PC-3 (cell line): ENCODE measurements at regions not wholly inside any gene's neighbourhood (a gene's known extent, or its start where the extent isn't known, plus 50 kb on each side); places are given as distances from the start of the nearest gene placed in this dataset.

Source experiments
- ATAC-seq: fragments of 200-7000 bp; cut with Tn5 transposase; 2 replicates; pipeline ENCODE4 v1.9.1; 2020; ENCODE audit warnings: mild to moderate bottlenecking, moderate library complexity
- BruUV-seq: library from RNA; stranded (reverse); fragments of 400-500 nt; replicated peaks from 2 replicates; lab custom pipeline; 2021; lab: Mats Ljungman, UMichigan
- CTCF ChIA-PET: fragments of 300-600 bp; sonication (Branson Sonifier 250); formaldehyde crosslinking; loops from one replicate; lab custom pipeline; 2022; ENCODE audit warnings: antibody characterized with exemption; lab: Charles Lee
- POLR2A ChIA-PET: fragments of 300-600 bp; sonication (Branson Sonifier 250); formaldehyde crosslinking; loops from one replicate; lab custom pipeline; 2022; ENCODE audit warnings: antibody characterized with exemption; ENCODE audit not compliant: unreplicated experiment; lab: Charles Lee
- DNase-seq: peaks from one replicate; pipeline ENCODE4 v3.0.0-alpha.2; 2015
- H2AFZ ChIP-seq: fragments of 300-600 bp; sonication (generic); 2 replicates; pipeline ENCODE4 v1.6.0; 2016; ENCODE audit warnings: antibody characterized with exemption, low read length
- H3F3A ChIP-seq: fragments of 300-600 bp; sonication (generic); one replicate; pipeline ENCODE4 v1.6.0; 2017; ENCODE audit warnings: antibody characterized with exemption, low read length, control low read depth, mild to moderate bottlenecking; ENCODE audit not compliant: unreplicated experiment
- H3K27ac ChIP-seq: fragments of 300-600 bp; sonication (generic); 2 replicates; pipeline ENCODE4 v1.5.1; 2016; ENCODE audit warnings: mild to moderate bottlenecking, low read length
- H3K27me3 ChIP-seq: fragments of 300-600 bp; sonication (generic); 2 replicates; pipeline ENCODE4 v1.6.1; 2016; ENCODE audit warnings: low read length, mixed read lengths
- H3K36me3 ChIP-seq: fragments of 300-600 bp; sonication (generic); 2 replicates; pipeline ENCODE4 v1.6.1; 2016; ENCODE audit warnings: low read depth, mixed run types, low read length, mixed read lengths
- H3K4me1 ChIP-seq: fragments of 300-600 bp; sonication (generic); 2 replicates; pipeline ENCODE4 v1.5.1; 2016; ENCODE audit warnings: low read length; ENCODE audit not compliant: insufficient read depth
- H3K4me2 ChIP-seq: fragments of 300-600 bp; sonication (generic); 2 replicates; pipeline ENCODE4 v1.6.0; 2016; ENCODE audit warnings: low read length
- H3K4me3 ChIP-seq: fragments of 300-600 bp; sonication (generic); 2 replicates; pipeline ENCODE4 v1.5.1; 2016; ENCODE audit warnings: mild to moderate bottlenecking, low read length, mixed read lengths
- H3K79me2 ChIP-seq: fragments of 300-600 bp; sonication (generic); 2 replicates; pipeline ENCODE4 v1.6.1; 2017; ENCODE audit warnings: low read length, mixed read lengths
- H3K9ac ChIP-seq: fragments of 300-600 bp; sonication (generic); 2 replicates; pipeline ENCODE4 v1.6.0; 2016; ENCODE audit warnings: mild to moderate bottlenecking, low read length
- H3K9me2 ChIP-seq: fragments of 300-600 bp; sonication (generic); replicated peaks from 2 replicates; pipeline ENCODE4 v1.6.1; 2016; ENCODE audit warnings: mixed run types, low read length, mixed read lengths
- H3K9me3 ChIP-seq: fragments of 300-600 bp; sonication (generic); 2 replicates; pipeline ENCODE4 v1.6.1; 2016; ENCODE audit warnings: low read length, mixed read lengths
- H4K20me1 ChIP-seq: fragments of 300-600 bp; sonication (generic); 2 replicates; pipeline ENCODE4 v1.6.1; 2016; ENCODE audit warnings: low read length, mixed read lengths
- EZH2 ChIP-seq: fragments of 300-600 bp; sonication (generic); IDR thresholded peaks from one replicate; pipeline ENCODE4 v1.6.1; 2017; ENCODE audit warnings: antibody characterized with exemption, mild to moderate bottlenecking, low read length; ENCODE audit not compliant: unreplicated experiment
- EZH2phosphoT487 ChIP-seq: fragments of 300-600 bp; sonication (generic); IDR thresholded peaks from 2 replicates; pipeline ENCODE4 v1.6.1; 2018; ENCODE audit warnings: mild to moderate bottlenecking, antibody characterized with exemption, low read length, borderline replicate concordance
- intact Hi-C: fragments of 100-400 bp; cut with micrococcal nuclease; formaldehyde crosslinking; loops from 2 replicates; pipeline ENCODE4 v1.9.0; 2023
- TF ChIP-seq, protein P1 (sequence below): fragments of 300-600 bp; sonication (generic); conservative IDR thresholded peaks from 2 replicates; pipeline ENCODE4 v1.5.1; 2017; ENCODE audit warnings: antibody characterized with exemption, low read depth, mild to moderate bottlenecking, low read length

DNA sequence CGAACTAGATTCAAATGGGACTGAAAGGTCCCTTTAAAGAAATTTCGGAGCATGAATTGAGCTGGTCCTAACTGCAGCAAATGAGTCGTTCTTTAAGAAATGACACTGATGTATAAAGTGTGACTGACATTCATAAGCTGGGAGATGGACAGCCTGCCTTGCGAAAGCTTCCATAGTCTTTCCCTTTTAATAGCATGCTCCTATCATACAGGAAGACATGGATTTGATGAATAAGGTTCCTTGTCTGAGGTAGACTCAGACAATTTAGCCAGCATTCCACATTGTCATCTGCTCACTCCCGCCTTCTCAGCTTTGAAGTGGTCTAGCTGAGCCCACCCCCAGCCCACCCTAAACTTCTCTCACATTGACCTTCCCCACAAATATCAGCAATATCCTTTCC lies 264.9 kb downstream of the TSN start:
- no peak for TF ChIP-seq EZH2phosphoT487
- no peak for TF ChIP-seq EZH2
- TF ChIP-seq, protein P1, sequence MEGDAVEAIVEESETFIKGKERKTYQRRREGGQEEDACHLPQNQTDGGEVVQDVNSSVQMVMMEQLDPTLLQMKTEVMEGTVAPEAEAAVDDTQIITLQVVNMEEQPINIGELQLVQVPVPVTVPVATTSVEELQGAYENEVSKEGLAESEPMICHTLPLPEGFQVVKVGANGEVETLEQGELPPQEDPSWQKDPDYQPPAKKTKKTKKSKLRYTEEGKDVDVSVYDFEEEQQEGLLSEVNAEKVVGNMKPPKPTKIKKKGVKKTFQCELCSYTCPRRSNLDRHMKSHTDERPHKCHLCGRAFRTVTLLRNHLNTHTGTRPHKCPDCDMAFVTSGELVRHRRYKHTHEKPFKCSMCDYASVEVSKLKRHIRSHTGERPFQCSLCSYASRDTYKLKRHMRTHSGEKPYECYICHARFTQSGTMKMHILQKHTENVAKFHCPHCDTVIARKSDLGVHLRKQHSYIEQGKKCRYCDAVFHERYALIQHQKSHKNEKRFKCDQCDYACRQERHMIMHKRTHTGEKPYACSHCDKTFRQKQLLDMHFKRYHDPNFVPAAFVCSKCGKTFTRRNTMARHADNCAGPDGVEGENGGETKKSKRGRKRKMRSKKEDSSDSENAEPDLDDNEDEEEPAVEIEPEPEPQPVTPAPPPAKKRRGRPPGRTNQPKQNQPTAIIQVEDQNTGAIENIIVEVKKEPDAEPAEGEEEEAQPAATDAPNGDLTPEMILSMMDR: no peak
- Histone ChIP-seq H3K36me3 (no peaks in the 10 kb centered on the region), H3K9ac (no peak overlapping the region), H3K27ac (no peak overlapping the region), H3K79me2 (no peaks in the 10 kb centered on the region), H3K9me2 (no peaks in the 10 kb centered on the region), H4K20me1 (no peaks in the 10 kb centered on the region), H3K9me3 (no peaks in the 10 kb centered on the region), H3K4me2 (no peak overlapping the region), H2AFZ (no peak overlapping the region), H3K4me3 (no peak overlapping the region), H3K27me3 (peaks cover 55% of the 10 kb centered on the region), H3F3A (no peaks in the 10 kb centered on the region), H3K4me1 (no peaks in the 10 kb centered on the region)
- intact Hi-C loops: no loop called here
- ChIA-PET POLR2A (no interaction called here), CTCF (no interaction called here)
- ATAC-seq (no peak), DNase-seq (no peak)
- no TSS peak for BruUV-seq

DNA sequence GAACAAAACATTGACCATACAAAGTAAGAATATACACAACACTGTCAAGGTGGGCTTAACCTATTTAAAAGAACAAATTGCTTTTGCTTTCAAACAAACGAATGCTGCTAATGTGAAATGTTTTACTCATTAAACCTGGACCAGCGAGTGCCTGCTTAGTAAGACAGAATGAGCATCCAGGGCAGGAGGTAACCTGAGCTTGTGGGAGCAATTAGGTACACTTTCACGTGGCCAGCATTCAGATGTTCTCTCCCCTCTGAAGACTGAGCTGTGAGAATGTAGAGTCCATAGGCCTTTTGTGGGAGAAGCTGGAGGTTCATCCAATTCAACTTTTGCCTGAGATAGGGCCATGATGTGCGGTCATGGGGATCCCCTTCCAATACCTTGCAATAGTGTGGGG lies 266.5 kb downstream of the TSN start:
- no peaks in the 10 kb centered on the region for H3F3A ChIP-seq
- ATAC-seq (no peak), DNase-seq (no peak)
- no peak overlapping the region for H3K9ac ChIP-seq
- BruUV-seq: no TSS peak
- no peaks in the 10 kb centered on the region for H3K36me3 ChIP-seq
- ChIA-PET CTCF (no interaction called here), POLR2A (no interaction called here)
- TF ChIP-seq, protein P1: no peak
- no peak for TF ChIP-seq EZH2phosphoT487
- TF ChIP-seq EZH2: no peak
- H3K79me2 ChIP-seq: no peaks in the 10 kb centered on the region
- H3K9me2 ChIP-seq: no peaks in the 10 kb centered on the region
- intact Hi-C loops: no loop called here
- no peak overlapping the region for H3K4me2 ChIP-seq
- no peaks in the 10 kb centered on the region for H4K20me1 ChIP-seq
- H3K9me3 ChIP-seq: no peaks in the 10 kb centered on the region
- no peaks in the 10 kb centered on the region for H3K4me1 ChIP-seq
- H3K27me3 ChIP-seq: peaks cover 65% of the 10 kb centered on the region
- H3K4me3 ChIP-seq: no peak overlapping the region
- no peak overlapping the region for H2AFZ ChIP-seq
- H3K27ac ChIP-seq: no peak overlapping the region

DNA sequence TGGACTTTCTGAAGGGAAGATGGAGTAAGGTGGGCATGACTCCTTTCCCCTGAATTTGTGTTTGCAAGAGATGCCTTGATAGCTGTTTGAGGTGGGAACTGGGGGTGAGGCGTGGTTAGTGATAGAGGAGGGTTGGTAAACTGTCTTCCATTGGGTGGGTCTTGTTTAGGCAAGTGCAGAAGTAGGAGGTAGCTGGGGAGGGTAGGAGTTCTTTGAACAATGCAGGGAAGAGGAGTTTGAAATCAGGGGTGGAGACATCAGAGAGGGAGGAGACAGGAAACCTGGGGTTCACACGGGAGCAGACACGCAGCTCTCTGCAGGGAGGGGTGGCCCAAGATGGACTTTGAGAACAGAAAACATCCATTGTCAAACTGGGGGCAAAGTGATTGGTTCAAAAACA lies 267.1 kb downstream of the TSN start:
- H3K27me3 ChIP-seq: peaks cover 71% of the 10 kb centered on the region
- H3K4me2 ChIP-seq: no peak overlapping the region
- no peaks in the 10 kb centered on the region for H3K9me3 ChIP-seq
- DNase-seq: no peak
- no peaks in the 10 kb centered on the region for H3F3A ChIP-seq
- BruUV-seq: no TSS peak
- no peaks in the 10 kb centered on the region for H3K9me2 ChIP-seq
- ChIA-PET CTCF (no interaction called here), POLR2A (no interaction called here)
- TF ChIP-seq EZH2phosphoT487: no peak
- TF ChIP-seq EZH2: no peak
- TF ChIP-seq, protein P1: no peak
- intact Hi-C loops: no loop called here
- H4K20me1 ChIP-seq: no peaks in the 10 kb centered on the region
- no peak overlapping the region for H3K27ac ChIP-seq
- H3K9ac ChIP-seq: no peak overlapping the region
- no peaks in the 10 kb centered on the region for H3K4me1 ChIP-seq
- H3K4me3 ChIP-seq: no peak overlapping the region
- no peak overlapping the region for H2AFZ ChIP-seq
- no peaks in the 10 kb centered on the region for H3K79me2 ChIP-seq
- no peak for ATAC-seq
- H3K36me3 ChIP-seq: no peaks in the 10 kb centered on the region
